ENCODE measurements at regions not wholly inside any gene's neighbourhood (a gene's known extent, or its start where the extent isn't known, plus 50 kb on each side); places are given as distances from the start of the nearest gene placed in this dataset.
"Not testable (repeated sequence)": the region's sequence is repeated elsewhere in the genome, so short reads cannot be mapped to it uniquely, and the experiment has no call there.

GRCh38 chr2:225254363-225254762, 145.1 kb upstream of the NYAP2 start:
- DNase-seq (ENCODE audit: low read depth in 2 of 3, low spot score in 2 of 3), result no peak

- no peak for DNase-seq (ENCODE audit: low read depth in 2 of 3, low spot score in 2 of 3)
Observed at GRCh38 chr2:225244933-225245332, 154.6 kb upstream of the NYAP2 start.

GRCh38 chr2:225236769-225237323, 162.7 kb upstream of the NYAP2 start:
- DNase-seq (ENCODE audit: low read depth in 2 of 3, low spot score in 2 of 3), result no peak

- DNase-seq (ENCODE audit: low read depth in 2 of 3, low spot score in 2 of 3), result no peak
Observed at GRCh38 chr2:225233234-225233633, 166.3 kb upstream of the NYAP2 start.

- DNase-seq (ENCODE audit: low read depth in 2 of 3, low spot score in 2 of 3), result no peak
Observed at GRCh38 chr2:225231900-225232299, 167.6 kb upstream of the NYAP2 start.

GRCh38 chr2:225229346-225229745, 170.2 kb upstream of the NYAP2 start:
- not testable (repeated sequence) for DNase-seq (ENCODE audit: low read depth in 2 of 3, low spot score in 2 of 3)

- no peak for DNase-seq (ENCODE audit: low read depth in 2 of 3, low spot score in 2 of 3)
Observed at GRCh38 chr2:225226441-225226840, 173.1 kb upstream of the NYAP2 start.

GRCh38 chr2:225223301-225223700, 176.2 kb upstream of the NYAP2 start:
- no peak for DNase-seq (ENCODE audit: low read depth in 2 of 3, low spot score in 2 of 3)

GRCh38 chr2:225207471-225207870, 165.2 kb upstream of the DOCK10 start:
- DNase-seq (ENCODE audit: low read depth in 2 of 3, low spot score in 2 of 3), result no peak

- no peak for DNase-seq (ENCODE audit: low read depth in 2 of 3, low spot score in 2 of 3)
Observed at GRCh38 chr2:225207043-225207442, 164.8 kb upstream of the DOCK10 start.

- no peak for DNase-seq (ENCODE audit: low read depth in 2 of 3, low spot score in 2 of 3)
Observed at GRCh38 chr2:225196579-225196978, 154.3 kb upstream of the DOCK10 start.

- no peak for DNase-seq (ENCODE audit: low read depth in 2 of 3, low spot score in 2 of 3)
Observed at GRCh38 chr2:225192869-225193268, 150.6 kb upstream of the DOCK10 start.

- no peak for DNase-seq (ENCODE audit: low read depth in 2 of 3, low spot score in 2 of 3)
Observed at GRCh38 chr2:225190987-225191386, 148.7 kb upstream of the DOCK10 start.

GRCh38 chr2:225184948-225185347, 142.7 kb upstream of the DOCK10 start:
- DNase-seq (ENCODE audit: low read depth in 2 of 3, low spot score in 2 of 3), result no peak

GRCh38 chr2:225182126-225182525, 139.9 kb upstream of the DOCK10 start:
- no peak for DNase-seq (ENCODE audit: low read depth in 2 of 3, low spot score in 2 of 3)

- DNase-seq (ENCODE audit: low read depth in 2 of 3, low spot score in 2 of 3), result no peak
Observed at GRCh38 chr2:225177098-225177497, 134.8 kb upstream of the DOCK10 start.

GRCh38 chr2:225173909-225174308, 131.6 kb upstream of the DOCK10 start:
- no peak for DNase-seq (ENCODE audit: low read depth in 2 of 3, low spot score in 2 of 3)

GRCh38 chr2:225171350-225171749, 129.1 kb upstream of the DOCK10 start:
- DNase-seq (ENCODE audit: low read depth in 2 of 3, low spot score in 2 of 3), result no peak

- no peak for DNase-seq (ENCODE audit: low read depth in 2 of 3, low spot score in 2 of 3)
Observed at GRCh38 chr2:225170162-225170561, 127.9 kb upstream of the DOCK10 start.

- DNase-seq (ENCODE audit: low read depth in 2 of 3, low spot score in 2 of 3), result no peak
Observed at GRCh38 chr2:225169396-225169795, 127.1 kb upstream of the DOCK10 start.

GRCh38 chr2:225165052-225165451, 122.8 kb upstream of the DOCK10 start:
- DNase-seq (ENCODE audit: low read depth in 2 of 3, low spot score in 2 of 3), result no peak

GRCh38 chr2:225164401-225165050, 122.3 kb upstream of the DOCK10 start:
- DNase-seq (ENCODE audit: low read depth in 2 of 3, low spot score in 2 of 3), result peak in 2 of 3 donors; percentile 10 to 67

- DNase-seq (ENCODE audit: low read depth in 2 of 3, low spot score in 2 of 3), result no peak
Observed at GRCh38 chr2:225158360-225158759, 116.1 kb upstream of the DOCK10 start.

Measured in hematopoietic multipotent progenitor cell (in vitro differentiated cells).